ENCODE measurements at regions not wholly inside any gene's neighbourhood (a gene's known extent, or its start where the extent isn't known, plus 50 kb on each side); places are given as distances from the start of the nearest gene placed in this dataset.

GRCh38 chr4:185867770-185868169 is 55.8 kb upstream of the SORBS2 start:
- no peak for TF ChIP-seq EZH2 (IDR thresholded peaks at IDR 0.05; ENCODE audit: low read length, missing control alignments)
- TF ChIP-seq CTCF (conservative IDR thresholded peaks at IDR 0.05 in 1 of 2, IDR thresholded peaks at IDR 0.05 in 1 of 2; ENCODE audit: low read depth in 1 of 2, low read length in 2 of 2) = no peak

All from fibroblast of lung (primary cell).